ENCODE measurements at regions not wholly inside any gene's neighbourhood (a gene's known extent, or its start where the extent isn't known, plus 50 kb on each side); places are given as distances from the start of the nearest gene placed in this dataset.

- TF ChIP-seq CTCF (IDR thresholded peaks at IDR 0.05; ENCODE audit: low read depth, low read length, poor library complexity, severe bottlenecking), result no peak
- no peak for TF ChIP-seq EZH2phosphoT487 (IDR thresholded peaks at IDR 0.05; ENCODE audit: borderline replicate concordance, low read length)
Measured at GRCh38 chr5:99948850-99949249, 586.3 kb upstream of the FAM174A start.
